ENCODE measurements at regions not wholly inside any gene's neighbourhood (a gene's known extent, or its start where the extent isn't known, plus 50 kb on each side); places are given as distances from the start of the nearest gene placed in this dataset.
A peak's percentile ranks its signal among the peaks of the same experiment; 100 is the strongest.
"Not testable (repeated sequence)": the region's sequence is repeated elsewhere in the genome, so short reads cannot be mapped to it uniquely, and the experiment has no call there.

DNA sequence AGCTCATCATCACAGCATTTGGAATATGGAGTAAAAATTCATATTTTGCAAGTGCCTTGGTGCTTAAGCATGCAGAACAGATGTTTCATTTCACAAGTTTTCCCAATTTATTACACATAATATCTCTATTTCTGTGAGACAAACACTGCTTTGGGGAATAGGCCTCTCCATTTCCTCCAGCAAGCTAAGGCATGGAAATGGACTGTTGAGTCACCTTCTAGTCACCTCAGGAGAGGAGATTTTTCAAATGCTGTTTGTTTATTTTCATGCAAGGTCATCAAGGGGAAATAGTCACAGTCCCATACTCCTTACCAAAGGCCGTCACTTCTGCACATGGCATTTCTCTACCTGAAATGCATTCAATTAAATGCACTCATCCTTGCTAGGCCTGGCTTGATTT lies 57.4 kb upstream of the NUTM2D start:
- H3K27me3 Mint-ChIP-seq; CTCF ChIA-PET; H3K27me3 ChIP-seq (replicated peaks in 1 of 2; ENCODE audit: control insufficient read depth in 2 of 2, extremely low read depth in 1 of 2, insufficient read depth in 2 of 2, low read length in 1 of 2); H3K9me3 Mint-ChIP-seq; DNase-seq; H3K27ac Mint-ChIP-seq; H3K36me3 ChIP-seq (ENCODE audit: control insufficient read depth in 2 of 2, extremely low read depth in 1 of 2, insufficient read depth in 1 of 2, low read length in 1 of 2); H3K27ac ChIP-seq (ENCODE audit: low read length); H3K9me3 ChIP-seq; POLR2A ChIA-PET; H3K4me3 Mint-ChIP-seq; H3K4me1 ChIP-seq (ENCODE audit: control insufficient read depth in 1 of 2, extremely low read depth in 1 of 2, insufficient read depth in 2 of 2, low read length in 2 of 2); H3K4me3 ChIP-seq (ENCODE audit: control insufficient read depth in 1 of 2, extremely low read depth in 1 of 2, low read length in 1 of 2); ATAC-seq (replicated peaks in 1 of 4); H3K36me3 Mint-ChIP-seq; H3K4me1 Mint-ChIP-seq: not testable (repeated sequence)
- no CpG with 5 or more reads among the region's 1 CpG for WGBS (ENCODE audit: insufficient coverage)

DNA sequence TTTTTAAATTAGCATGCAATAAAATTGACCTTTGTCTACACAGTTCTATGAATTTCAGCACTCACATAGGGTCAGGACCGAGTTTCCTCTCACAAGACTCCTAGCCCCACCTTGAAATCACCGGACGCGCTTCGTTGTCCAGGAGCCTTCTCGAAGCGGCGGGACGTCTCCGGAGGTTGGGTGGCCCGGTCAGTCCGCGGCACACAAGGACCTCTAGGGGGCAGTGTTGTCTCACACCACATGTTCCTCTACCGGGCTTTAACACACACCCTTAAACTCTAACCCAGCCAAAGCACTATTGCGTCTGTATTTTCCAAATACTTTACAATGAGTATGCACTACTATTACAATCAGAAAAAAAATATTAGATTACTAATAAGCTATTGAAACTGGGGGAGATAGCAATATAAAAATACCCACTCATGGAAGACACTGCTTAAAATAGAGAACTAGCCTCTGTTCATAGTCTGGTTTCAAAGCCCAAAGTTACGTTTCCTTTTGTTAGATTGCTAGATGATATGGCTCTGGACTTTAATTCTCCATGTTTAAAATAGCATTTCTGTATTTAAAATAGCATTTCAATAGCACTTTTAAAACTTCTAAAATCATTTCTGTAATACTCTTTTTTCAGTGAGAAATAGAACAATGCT lies 56.0 kb upstream of the NUTM2D start:
- H3K9me3 Mint-ChIP-seq; H3K4me3 Mint-ChIP-seq; H3K36me3 Mint-ChIP-seq; H3K36me3 ChIP-seq (ENCODE audit: control insufficient read depth in 2 of 2, extremely low read depth in 1 of 2, insufficient read depth in 1 of 2, low read length in 1 of 2); POLR2A ChIA-PET; H3K9me3 ChIP-seq; CTCF ChIA-PET; H3K27ac Mint-ChIP-seq; H3K4me1 ChIP-seq (ENCODE audit: control insufficient read depth in 1 of 2, extremely low read depth in 1 of 2, insufficient read depth in 2 of 2, low read length in 2 of 2); H3K27ac ChIP-seq (ENCODE audit: low read length); H3K27me3 ChIP-seq (replicated peaks in 1 of 2; ENCODE audit: control insufficient read depth in 2 of 2, extremely low read depth in 1 of 2, insufficient read depth in 2 of 2, low read length in 1 of 2); H3K4me3 ChIP-seq (ENCODE audit: control insufficient read depth in 1 of 2, extremely low read depth in 1 of 2, low read length in 1 of 2); H3K4me1 Mint-ChIP-seq; H3K27me3 Mint-ChIP-seq: not testable (repeated sequence)
- DNase-seq = peak in 21 of 35 experiments; percentile 0 to 43 (median 6)
- WGBS (ENCODE audit: insufficient coverage) = no CpG with 5 or more reads among the region's 16 CpGs
- peak; percentile 67 to 98 (median 85) for ATAC-seq (replicated peaks in 1 of 4)

DNA sequence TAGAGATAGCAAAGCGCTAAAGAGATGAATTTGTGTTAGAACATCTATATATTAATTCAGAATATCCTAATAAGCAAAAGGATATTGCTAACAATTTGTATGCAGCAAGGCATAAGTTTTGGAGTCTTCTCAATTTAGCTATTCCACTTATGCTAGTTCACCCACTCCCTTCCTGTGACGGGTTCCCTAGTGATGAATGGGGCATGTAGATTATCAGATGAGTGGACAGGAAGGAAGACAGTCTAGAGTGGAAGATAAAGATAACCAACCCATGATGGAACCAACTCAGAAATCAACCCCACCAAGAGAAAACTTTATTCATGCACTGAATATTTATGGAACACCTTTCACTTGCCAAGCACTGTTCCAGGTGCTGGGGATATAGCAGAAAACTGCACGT lies 55.4 kb upstream of the NUTM2D start:
- H3K4me3 ChIP-seq (ENCODE audit: control insufficient read depth in 1 of 2, extremely low read depth in 1 of 2, low read length in 1 of 2); DNase-seq; H3K27ac Mint-ChIP-seq; H3K4me3 Mint-ChIP-seq; H3K27me3 ChIP-seq (replicated peaks in 1 of 2; ENCODE audit: control insufficient read depth in 2 of 2, extremely low read depth in 1 of 2, insufficient read depth in 2 of 2, low read length in 1 of 2); ATAC-seq (replicated peaks in 1 of 4); H3K27ac ChIP-seq (ENCODE audit: low read length); POLR2A ChIA-PET; H3K36me3 ChIP-seq (ENCODE audit: control insufficient read depth in 2 of 2, extremely low read depth in 1 of 2, insufficient read depth in 1 of 2, low read length in 1 of 2); H3K4me1 Mint-ChIP-seq; H3K36me3 Mint-ChIP-seq; H3K27me3 Mint-ChIP-seq; H3K9me3 Mint-ChIP-seq; CTCF ChIA-PET; H3K9me3 ChIP-seq; H3K4me1 ChIP-seq (ENCODE audit: control insufficient read depth in 1 of 2, extremely low read depth in 1 of 2, insufficient read depth in 2 of 2, low read length in 2 of 2): not testable (repeated sequence)
- WGBS (ENCODE audit: insufficient coverage) = no CpG with 5 or more reads among the region's 3 CpGs

DNA sequence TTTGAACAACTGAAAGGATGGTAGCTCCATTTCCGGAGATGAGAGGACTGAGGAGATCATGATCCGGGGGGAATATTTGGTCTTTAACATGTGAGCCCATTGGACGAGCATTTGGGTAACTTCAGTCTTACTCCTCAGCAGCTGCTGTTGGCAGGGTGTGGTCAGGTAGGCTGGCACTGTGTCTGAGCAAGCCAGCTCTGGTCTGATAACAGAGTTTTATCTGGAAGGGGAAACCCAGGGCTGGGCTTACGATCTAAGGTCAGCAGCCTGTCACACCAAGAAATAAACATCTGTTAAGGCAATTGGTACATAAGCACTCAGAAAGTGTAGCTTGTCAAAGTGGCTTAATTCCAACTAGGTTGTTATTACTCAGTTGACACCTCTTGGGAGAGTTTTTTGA lies 53.8 kb upstream of the NUTM2D start:
- H3K27me3 ChIP-seq (replicated peaks in 1 of 2; ENCODE audit: control insufficient read depth in 2 of 2, extremely low read depth in 1 of 2, insufficient read depth in 2 of 2, low read length in 1 of 2); H3K4me3 Mint-ChIP-seq; POLR2A ChIA-PET; ATAC-seq (replicated peaks in 1 of 4); H3K9me3 Mint-ChIP-seq; H3K36me3 ChIP-seq (ENCODE audit: control insufficient read depth in 2 of 2, extremely low read depth in 1 of 2, insufficient read depth in 1 of 2, low read length in 1 of 2); H3K27me3 Mint-ChIP-seq; H3K27ac ChIP-seq (ENCODE audit: low read length); H3K4me1 ChIP-seq (ENCODE audit: control insufficient read depth in 1 of 2, extremely low read depth in 1 of 2, insufficient read depth in 2 of 2, low read length in 2 of 2); H3K27ac Mint-ChIP-seq; H3K4me1 Mint-ChIP-seq; H3K36me3 Mint-ChIP-seq; CTCF ChIA-PET; DNase-seq; H3K4me3 ChIP-seq (ENCODE audit: control insufficient read depth in 1 of 2, extremely low read depth in 1 of 2, low read length in 1 of 2); H3K9me3 ChIP-seq: not testable (repeated sequence)
- WGBS (ENCODE audit: insufficient coverage) = no CpG with 5 or more reads among the region's 4 CpGs

DNA sequence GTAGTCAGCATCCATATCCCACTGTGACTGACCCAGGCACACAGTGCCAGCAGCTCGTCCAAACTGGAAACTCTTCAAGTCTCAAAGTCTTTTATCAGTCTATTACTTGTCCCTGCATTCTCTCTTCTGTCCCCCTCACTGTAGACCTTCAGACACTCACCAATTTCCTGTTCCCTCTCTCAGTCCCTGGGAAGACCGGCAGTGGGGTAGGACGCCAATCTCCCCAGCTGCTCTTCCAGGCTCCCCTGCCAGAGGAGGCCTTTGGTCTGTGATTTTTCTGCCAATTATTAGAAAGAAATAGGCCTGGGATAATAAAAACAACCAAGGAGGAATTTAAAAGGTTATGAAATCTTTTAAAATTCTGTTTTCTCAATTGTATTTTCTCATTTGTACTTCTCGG lies 50.9 kb upstream of the NUTM2D start:
- no CpG with 5 or more reads among the region's 4 CpGs for WGBS (ENCODE audit: insufficient coverage)
- H3K9me3 Mint-ChIP-seq, POLR2A ChIA-PET: not testable (repeated sequence)

More for the DNA sequence above, 50.9 kb upstream of the NUTM2D start:
- H3K27me3 Mint-ChIP-seq; H3K4me3 ChIP-seq (ENCODE audit: control insufficient read depth in 1 of 2, extremely low read depth in 1 of 2, low read length in 1 of 2); H3K27me3 ChIP-seq (replicated peaks in 1 of 2; ENCODE audit: control insufficient read depth in 2 of 2, extremely low read depth in 1 of 2, insufficient read depth in 2 of 2, low read length in 1 of 2); H3K36me3 ChIP-seq (ENCODE audit: control insufficient read depth in 2 of 2, extremely low read depth in 1 of 2, insufficient read depth in 1 of 2, low read length in 1 of 2); H3K4me3 Mint-ChIP-seq; CTCF ChIA-PET; DNase-seq; H3K27ac Mint-ChIP-seq; H3K9me3 ChIP-seq; H3K27ac ChIP-seq (ENCODE audit: low read length); ATAC-seq (replicated peaks in 1 of 4); H3K4me1 ChIP-seq (ENCODE audit: control insufficient read depth in 1 of 2, extremely low read depth in 1 of 2, insufficient read depth in 2 of 2, low read length in 2 of 2); H3K4me1 Mint-ChIP-seq; H3K36me3 Mint-ChIP-seq: not testable (repeated sequence)
